Lower leg skin (tissue), 4 donors: ENCODE measurements at regions not wholly inside any gene's neighbourhood (a gene's known extent, or its start where the extent isn't known, plus 50 kb on each side); places are given as distances from the start of the nearest gene placed in this dataset.

Experiments
- DNase-seq, 2 donors: peaks; one replicate each; pipeline ENCODE4 v3.0.0-alpha.2; 2019; ENCODE audit warnings: low spot score in 2 of 2
- H3K4me3 ChIP-seq: fragments of 200-600 bp; sonication (generic); 2 replicates; pipeline ENCODE4 v1.5.1; 2017; ENCODE audit warnings: mild to moderate bottlenecking, low read depth; ENCODE audit not compliant: poor library complexity, severe bottlenecking
- CTCF ChIP-seq, 3 donors: fragments of 450-650 bp; IDR thresholded peaks; one replicate each; pipeline ENCODE4 v1.5.1; 2016; ENCODE audit warnings: antibody characterized with exemption in 3 of 3, mild to moderate bottlenecking in 3 of 3, moderate library complexity in 2 of 3
- POLR2A ChIP-seq, 2 donors: fragments of 450-650 bp; IDR thresholded peaks; one replicate each; pipeline ENCODE4 v1.6.1; 2016 to 2017; ENCODE audit warnings: antibody characterized with exemption in 2 of 2, mild to moderate bottlenecking in 1 of 2, moderate library complexity in 1 of 2
- WGBS, 2 donors: methylation state at CpG; one replicate each; pipeline ENCODE4 v1.1.5; 2018; 5-methylcytosine and 5-hydroxymethylcytosine counted together
- intact Hi-C: fragments of 100-400 bp; cut with DNase I; formaldehyde crosslinking; loops from one replicate; pipeline ENCODE4 v1.15.0; 2023; ENCODE audit warnings: low total_unique reads

GRCh38 chr5:173720953-173721600, 104.6 kb upstream of the BOD1 start:
- H3K4me3 ChIP-seq: no peak overlapping the region
- TF ChIP-seq CTCF (IDR thresholded peaks at IDR 0.05): no peak
- no peak for TF ChIP-seq POLR2A (IDR thresholded peaks at IDR 0.05)
- WGBS, 2 donors: 68 to 79% methylated on average over 7 of the region's 7 CpGs
- DNase-seq: no peak
- intact Hi-C loops: no loop called here

- no peak for TF ChIP-seq POLR2A (IDR thresholded peaks at IDR 0.05)
- TF ChIP-seq CTCF (IDR thresholded peaks at IDR 0.05): no peak
- WGBS, 2 donors: 70 to 73% methylated on average over 10 of the region's 10 CpGs
- intact Hi-C loops: no loop called here
- no peak overlapping the region for H3K4me3 ChIP-seq
- DNase-seq: no peak
Observed at GRCh38 chr5:173721601-173722232, 105.3 kb upstream of the BOD1 start.

- intact Hi-C loops: no loop called here
- no peak overlapping the region for H3K4me3 ChIP-seq
- 81 to 88% methylated on average over 7 of the region's 7 CpGs for WGBS, 2 donors
- no peak for DNase-seq
- TF ChIP-seq POLR2A (IDR thresholded peaks at IDR 0.05) (no peak), CTCF (IDR thresholded peaks at IDR 0.05) (no peak)
Observed at GRCh38 chr5:173726846-173727557, 110.6 kb upstream of the BOD1 start.

- intact Hi-C loops: no loop called here
- DNase-seq: no peak
- TF ChIP-seq CTCF (IDR thresholded peaks at IDR 0.05) (no peak), POLR2A (IDR thresholded peaks at IDR 0.05) (no peak)
- H3K4me3 ChIP-seq: no peak overlapping the region
- 56 to 57% methylated on average over 9 of the region's 9 CpGs for WGBS, 2 donors
Observed at GRCh38 chr5:173727839-173728778, 111.7 kb upstream of the BOD1 start.

- 60 to 69% methylated on average over 10 of the region's 10 CpGs for WGBS, 2 donors
- intact Hi-C loops: no loop called here
- H3K4me3 ChIP-seq: no peak overlapping the region
- DNase-seq: no peak
- TF ChIP-seq CTCF (IDR thresholded peaks at IDR 0.05) (no peak), POLR2A (IDR thresholded peaks at IDR 0.05) (no peak)
Observed at GRCh38 chr5:173729079-173729765, 112.8 kb upstream of the BOD1 start.
